ENCODE measurements at regions not wholly inside any gene's neighbourhood (a gene's known extent, or its start where the extent isn't known, plus 50 kb on each side); places are given as distances from the start of the nearest gene placed in this dataset.

DNA sequence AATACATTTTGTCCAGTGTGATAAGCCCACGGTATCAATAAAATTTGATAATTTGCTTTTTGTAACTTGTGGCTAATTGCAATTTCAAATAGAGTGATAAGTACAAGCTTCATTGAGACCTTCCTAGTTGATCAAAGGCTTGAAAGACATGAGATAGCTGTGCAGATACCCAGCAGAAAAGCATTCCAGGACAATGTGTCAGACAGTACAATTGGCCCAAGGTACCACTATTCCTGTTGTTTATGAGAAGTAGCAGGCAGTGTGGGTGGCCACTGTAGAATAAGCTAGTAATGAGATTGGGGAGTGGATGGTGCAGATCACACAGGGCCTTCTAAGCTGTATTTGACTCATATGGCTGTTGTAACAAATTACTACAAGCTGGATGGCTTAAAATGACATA, 182.2 kb downstream of the AMY1C start:
- DNase-seq: no peak
- Histone ChIP-seq H3K9me3 (ENCODE audit: low read length) (peaks cover 4% of the 10 kb centered on the region; the same call in 1 of the 2 replicates), H3K36me3 (ENCODE audit: insufficient read depth, low read length) (no peaks in the 10 kb centered on the region), H3K4me1 (ENCODE audit: low read length) (no peaks in the 10 kb centered on the region), H3K9me2 (replicated peaks; ENCODE audit: insufficient read depth, low read length) (no peaks in the 10 kb centered on the region; the same call in 1 of the 2 replicates), H3K4me2 (ENCODE audit: low read depth, low read length, poor library complexity, severe bottlenecking) (no peak overlapping the region), H4K20me1 (ENCODE audit: insufficient read depth, low read depth, low read length) (no peaks in the 10 kb centered on the region), H3K79me2 (ENCODE audit: low read length) (no peaks in the 10 kb centered on the region), H3K9ac (ENCODE audit: low read length) (no peak overlapping the region), H3K27me3 (ENCODE audit: low read length) (no peaks in the 10 kb centered on the region), H2AFZ (ENCODE audit: low read length) (no peak overlapping the region), H3K4me3 (ENCODE audit: low read length) (no peak overlapping the region), H3K27ac (ENCODE audit: low read length) (no peak overlapping the region)

DNA sequence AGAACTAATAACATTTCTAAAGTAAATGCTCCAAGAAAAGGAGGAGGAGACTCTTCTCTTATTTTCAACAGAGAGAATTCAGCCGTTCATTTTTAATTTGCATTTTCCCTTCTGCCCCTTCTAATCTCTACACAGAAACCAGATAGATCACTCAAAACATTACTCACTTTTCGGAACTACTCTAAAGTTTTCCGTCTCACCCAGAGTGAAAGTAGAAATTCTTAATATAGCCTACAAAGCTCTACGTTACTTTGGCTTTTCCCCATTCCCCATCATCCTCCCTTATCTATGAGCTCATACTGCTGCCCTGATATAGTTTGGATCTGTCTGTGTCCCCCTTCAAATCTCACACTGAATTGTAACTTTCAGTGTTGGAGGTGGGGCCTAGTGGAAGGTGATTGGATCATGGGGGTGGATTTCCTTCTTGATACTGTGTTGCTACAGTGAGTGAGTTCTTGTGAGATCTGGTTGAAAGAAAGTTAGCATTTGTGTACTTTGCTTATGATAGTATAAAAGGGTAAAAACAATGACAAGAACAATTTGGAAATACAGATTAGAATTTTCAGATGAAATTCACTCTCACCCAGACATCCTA, 188.2 kb downstream of the AMY1C start:
- H4K20me1 ChIP-seq (ENCODE audit: insufficient read depth, low read depth, low read length): no peaks in the 10 kb centered on the region
- H3K27me3 ChIP-seq (ENCODE audit: low read length): no peaks in the 10 kb centered on the region
- no peak overlapping the region for H3K4me2 ChIP-seq (ENCODE audit: low read depth, low read length, poor library complexity, severe bottlenecking)
- no peaks in the 10 kb centered on the region; the same call in 1 of the 2 replicates for H3K9me2 ChIP-seq (replicated peaks; ENCODE audit: insufficient read depth, low read length)
- no peaks in the 10 kb centered on the region for H3K79me2 ChIP-seq (ENCODE audit: low read length)
- H3K4me1 ChIP-seq (ENCODE audit: low read length): no peaks in the 10 kb centered on the region
- H3K9ac ChIP-seq (ENCODE audit: low read length): no peak overlapping the region
- H3K36me3 ChIP-seq (ENCODE audit: insufficient read depth, low read length): no peaks in the 10 kb centered on the region
- peaks cover 7% of the 10 kb centered on the region; the same call in 1 of the 2 replicates for H3K9me3 ChIP-seq (ENCODE audit: low read length)
- no peak overlapping the region for H3K4me3 ChIP-seq (ENCODE audit: low read length)
- H3K27ac ChIP-seq (ENCODE audit: low read length): no peak overlapping the region
- no peak for DNase-seq
- no peak overlapping the region for H2AFZ ChIP-seq (ENCODE audit: low read length)

DNA sequence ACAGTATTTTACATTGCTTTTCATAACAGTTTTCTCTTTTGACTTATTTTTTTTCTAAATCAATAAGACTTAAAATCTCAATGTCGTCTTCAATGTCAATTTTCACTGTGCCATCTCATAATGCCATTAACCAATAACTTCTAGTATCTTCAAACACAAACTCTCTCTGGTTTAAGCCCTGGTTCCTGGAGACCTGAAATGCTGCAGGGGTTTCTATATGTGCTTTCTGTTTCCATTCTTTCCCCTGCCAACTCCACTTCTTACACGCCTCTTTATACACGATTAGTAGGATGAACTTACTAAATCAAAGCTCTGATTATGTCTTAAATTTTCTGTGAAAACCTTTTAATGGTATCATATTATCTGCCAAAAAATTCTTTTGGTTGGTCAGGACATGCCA, 191.4 kb downstream of the AMY1C start:
- no peaks in the 10 kb centered on the region for H3K27me3 ChIP-seq (ENCODE audit: low read length)

DNA sequence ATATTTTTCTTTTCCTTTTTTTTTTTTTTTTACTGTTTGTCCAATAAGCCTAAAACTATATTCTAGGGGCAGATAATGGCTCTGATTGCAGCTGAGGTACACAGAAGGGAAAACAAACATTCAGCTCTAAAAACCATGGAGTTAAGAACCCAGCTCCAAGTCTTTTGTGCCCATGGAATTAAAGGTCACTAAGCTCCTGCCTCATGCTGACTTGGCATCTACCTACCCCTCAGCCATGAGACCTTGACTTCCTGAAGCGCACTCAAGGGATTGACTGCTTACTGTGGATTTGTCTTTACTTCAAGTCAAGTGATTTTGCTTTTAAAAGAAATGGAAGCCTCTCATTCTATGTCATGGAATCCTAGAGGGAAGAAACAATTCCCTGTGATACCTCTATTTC, 192.3 kb downstream of the AMY1C start:
- no peaks in the 10 kb centered on the region for H3K79me2 ChIP-seq (ENCODE audit: low read length)
- H3K4me3 ChIP-seq (ENCODE audit: low read length): no peak overlapping the region
- no peaks in the 10 kb centered on the region for H3K9me2 ChIP-seq (replicated peaks; ENCODE audit: insufficient read depth, low read length)
- no peak overlapping the region for H3K27ac ChIP-seq (ENCODE audit: low read length)
- peaks cover 7% of the 10 kb centered on the region; the same call in 1 of the 2 replicates for H3K9me3 ChIP-seq (ENCODE audit: low read length)
- no peak for DNase-seq
- no peak overlapping the region for H2AFZ ChIP-seq (ENCODE audit: low read length)
- no peak overlapping the region for H3K9ac ChIP-seq (ENCODE audit: low read length)
- no peaks in the 10 kb centered on the region for H3K36me3 ChIP-seq (ENCODE audit: insufficient read depth, low read length)
- no peaks in the 10 kb centered on the region for H3K4me1 ChIP-seq (ENCODE audit: low read length)
- H4K20me1 ChIP-seq (ENCODE audit: insufficient read depth, low read depth, low read length): no peaks in the 10 kb centered on the region
- no peak overlapping the region for H3K4me2 ChIP-seq (ENCODE audit: low read depth, low read length, poor library complexity, severe bottlenecking)
- no peaks in the 10 kb centered on the region for H3K27me3 ChIP-seq (ENCODE audit: low read length)

More for the DNA sequence above, 191.4 kb downstream of the AMY1C start:
- no peak for DNase-seq
- Histone ChIP-seq H3K9me3 (ENCODE audit: low read length) (peaks cover 7% of the 10 kb centered on the region; the same call in 1 of the 2 replicates), H4K20me1 (ENCODE audit: insufficient read depth, low read depth, low read length) (no peaks in the 10 kb centered on the region), H3K9me2 (replicated peaks; ENCODE audit: insufficient read depth, low read length) (no peaks in the 10 kb centered on the region), H3K9ac (ENCODE audit: low read length) (no peak overlapping the region), H3K4me3 (ENCODE audit: low read length) (no peak overlapping the region), H3K4me1 (ENCODE audit: low read length) (no peaks in the 10 kb centered on the region), H3K4me2 (ENCODE audit: low read depth, low read length, poor library complexity, severe bottlenecking) (no peak overlapping the region), H2AFZ (ENCODE audit: low read length) (no peak overlapping the region), H3K79me2 (ENCODE audit: low read length) (no peaks in the 10 kb centered on the region), H3K27ac (ENCODE audit: low read length) (no peak overlapping the region), H3K36me3 (ENCODE audit: insufficient read depth, low read length) (no peaks in the 10 kb centered on the region)

DNA sequence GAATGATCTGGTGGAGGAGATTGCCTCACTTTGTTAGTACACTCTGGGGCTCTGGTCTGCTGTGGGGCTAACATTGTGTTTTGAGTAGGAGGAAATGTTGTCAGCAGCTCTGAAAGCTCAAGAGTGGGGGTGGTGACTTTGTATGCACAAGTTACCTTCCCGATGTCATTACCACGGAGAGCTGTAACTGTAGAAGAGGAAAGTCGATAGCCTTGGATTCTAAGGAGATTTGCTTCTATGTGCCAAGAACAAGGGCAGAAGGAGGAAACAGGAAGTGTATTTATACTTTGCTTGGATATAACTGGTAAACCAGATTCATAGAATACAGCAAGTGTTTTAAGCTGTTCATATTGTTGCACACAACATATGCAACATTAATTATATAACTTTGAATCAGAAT, 196.1 kb downstream of the AMY1C start:
- Histone ChIP-seq H3K9me2 (replicated peaks; ENCODE audit: insufficient read depth, low read length) (no peaks in the 10 kb centered on the region), H3K27ac (ENCODE audit: low read length) (no peak overlapping the region), H3K9me3 (ENCODE audit: low read length) (0 out of 2 replicates have a peak, but pooled peaks cover 1% of the 10 kb centered on the region), H3K4me2 (ENCODE audit: low read depth, low read length, poor library complexity, severe bottlenecking) (no peak overlapping the region), H3K27me3 (ENCODE audit: low read length) (no peaks in the 10 kb centered on the region), H3K36me3 (ENCODE audit: insufficient read depth, low read length) (no peaks in the 10 kb centered on the region), H3K79me2 (ENCODE audit: low read length) (no peaks in the 10 kb centered on the region), H3K4me1 (ENCODE audit: low read length) (no peaks in the 10 kb centered on the region), H3K9ac (ENCODE audit: low read length) (no peak overlapping the region), H2AFZ (ENCODE audit: low read length) (no peak overlapping the region), H3K4me3 (ENCODE audit: low read length) (no peak overlapping the region), H4K20me1 (ENCODE audit: insufficient read depth, low read depth, low read length) (no peaks in the 10 kb centered on the region)
- DNase-seq: no peak

DNA sequence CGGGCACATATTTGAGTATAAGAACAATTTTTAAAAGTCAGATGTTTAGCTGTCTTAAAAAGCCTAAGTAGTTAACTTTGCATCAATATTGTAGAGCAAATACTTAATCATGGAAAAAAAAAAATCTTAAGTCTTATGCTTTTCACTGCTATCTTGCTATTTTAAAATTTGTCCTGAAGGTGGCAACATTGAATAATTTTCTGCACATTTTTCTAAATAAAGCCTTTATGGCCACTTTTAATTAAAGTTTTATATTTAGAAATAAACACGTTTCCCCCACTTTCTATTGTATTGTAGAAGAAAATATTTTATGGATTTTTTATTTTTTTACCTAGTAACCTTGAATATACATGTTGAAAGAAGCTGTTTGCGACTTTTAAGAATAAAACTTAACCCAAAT, 198.8 kb downstream of the AMY1C start:
- Histone ChIP-seq H3K27me3 (ENCODE audit: low read length) (no peaks in the 10 kb centered on the region), H3K4me2 (ENCODE audit: low read depth, low read length, poor library complexity, severe bottlenecking) (no peak overlapping the region), H3K9me2 (replicated peaks; ENCODE audit: insufficient read depth, low read length) (no peaks in the 10 kb centered on the region), H3K27ac (ENCODE audit: low read length) (no peak overlapping the region), H4K20me1 (ENCODE audit: insufficient read depth, low read depth, low read length) (no peaks in the 10 kb centered on the region), H2AFZ (ENCODE audit: low read length) (no peak overlapping the region), H3K4me1 (ENCODE audit: low read length) (no peaks in the 10 kb centered on the region), H3K9me3 (ENCODE audit: low read length) (no peaks in the 10 kb centered on the region), H3K9ac (ENCODE audit: low read length) (no peak overlapping the region), H3K79me2 (ENCODE audit: low read length) (no peaks in the 10 kb centered on the region), H3K36me3 (ENCODE audit: insufficient read depth, low read length) (no peaks in the 10 kb centered on the region), H3K4me3 (ENCODE audit: low read length) (no peak overlapping the region)
- DNase-seq: peak; percentile 66

GRCh38 chr1:103949779-103950178, 200.1 kb downstream of the AMY1C start:
- Histone ChIP-seq H3K4me3 (ENCODE audit: low read length) (no peak overlapping the region), H3K27me3 (ENCODE audit: low read length) (no peaks in the 10 kb centered on the region), H3K4me2 (ENCODE audit: low read depth, low read length, poor library complexity, severe bottlenecking) (no peak overlapping the region), H4K20me1 (ENCODE audit: insufficient read depth, low read depth, low read length) (no peaks in the 10 kb centered on the region), H2AFZ (ENCODE audit: low read length) (no peak overlapping the region), H3K9me3 (ENCODE audit: low read length) (no peaks in the 10 kb centered on the region), H3K79me2 (ENCODE audit: low read length) (no peaks in the 10 kb centered on the region), H3K27ac (ENCODE audit: low read length) (no peak overlapping the region), H3K4me1 (ENCODE audit: low read length) (no peaks in the 10 kb centered on the region), H3K36me3 (ENCODE audit: insufficient read depth, low read length) (no peaks in the 10 kb centered on the region), H3K9me2 (replicated peaks; ENCODE audit: insufficient read depth, low read length) (no peaks in the 10 kb centered on the region), H3K9ac (ENCODE audit: low read length) (no peak overlapping the region)
- DNase-seq: no peak

GRCh38 chr1:103953386-103953785, 203.7 kb downstream of the AMY1C start:
- DNase-seq: no peak
- Histone ChIP-seq H3K4me3 (ENCODE audit: low read length) (no peak overlapping the region), H3K4me2 (ENCODE audit: low read depth, low read length, poor library complexity, severe bottlenecking) (no peak overlapping the region), H3K27ac (ENCODE audit: low read length) (no peak overlapping the region), H3K9ac (ENCODE audit: low read length) (no peak overlapping the region), H3K9me2 (replicated peaks; ENCODE audit: insufficient read depth, low read length) (no peaks in the 10 kb centered on the region), H3K9me3 (ENCODE audit: low read length) (0 out of 2 replicates have a peak, but pooled peaks cover under 1% of the 10 kb centered on the region), H2AFZ (ENCODE audit: low read length) (no peak overlapping the region), H3K4me1 (ENCODE audit: low read length) (no peaks in the 10 kb centered on the region), H3K27me3 (ENCODE audit: low read length) (no peaks in the 10 kb centered on the region), H4K20me1 (ENCODE audit: insufficient read depth, low read depth, low read length) (no peaks in the 10 kb centered on the region), H3K79me2 (ENCODE audit: low read length) (no peaks in the 10 kb centered on the region), H3K36me3 (ENCODE audit: insufficient read depth, low read length) (no peaks in the 10 kb centered on the region)

All from Karpas-422 (cell line).